Smooth muscle cell (in vitro differentiated cells): ENCODE measurements at regions not wholly inside any gene's neighbourhood (a gene's known extent, or its start where the extent isn't known, plus 50 kb on each side); places are given as distances from the start of the nearest gene placed in this dataset.

ENCODE experiments used
- DNase-seq: peaks from one replicate; lab custom pipeline; 2025; ENCODE audit not compliant: unreplicated experiment; lab: John Stamatoyannopoulos, UW
- H2AFZ ChIP-seq: fragments of 200-600 bp; sonication (generic); 2 replicates; pipeline ENCODE4 v1.6.0; 2016; ENCODE audit warnings: antibody characterized with exemption, low read depth, mild to moderate bottlenecking
- H3F3A ChIP-seq: fragments of 200-600 bp; sonication (generic); 2 replicates; pipeline ENCODE4 v1.6.0; 2017; ENCODE audit warnings: antibody characterized with exemption, low read depth
- H3K27ac ChIP-seq: fragments of 200-600 bp; sonication (generic); 2 replicates; pipeline ENCODE4 v1.5.1; 2016; ENCODE audit warnings: low read depth, mild to moderate bottlenecking
- H3K27me3 ChIP-seq: fragments of 200-600 bp; sonication (generic); 2 replicates; pipeline ENCODE4 v1.6.1; 2016; ENCODE audit warnings: low read depth, mild to moderate bottlenecking
- H3K36me3 ChIP-seq: fragments of 200-600 bp; sonication (generic); 2 replicates; pipeline ENCODE4 v1.5.1; 2016; ENCODE audit warnings: low read depth
- H3K4me1 ChIP-seq: fragments of 200-600 bp; sonication (generic); 2 replicates; pipeline ENCODE4 v1.5.1; 2016; ENCODE audit warnings: low read depth
- H3K4me2 ChIP-seq: fragments of 200-600 bp; sonication (generic); 2 replicates; pipeline ENCODE4 v1.6.0; 2016; ENCODE audit warnings: mild to moderate bottlenecking
- H3K4me3 ChIP-seq: fragments of 200-600 bp; sonication (generic); 2 replicates; pipeline ENCODE4 v1.5.1; 2016; ENCODE audit warnings: mild to moderate bottlenecking
- H3K79me2 ChIP-seq: fragments of 200-600 bp; sonication (generic); 2 replicates; pipeline ENCODE4 v1.6.0; 2016; ENCODE audit warnings: low read depth, mild to moderate bottlenecking
- H3K9ac ChIP-seq: fragments of 200-600 bp; sonication (generic); 2 replicates; pipeline ENCODE4 v1.6.0; 2016; ENCODE audit warnings: low read depth
- H3K9me3 ChIP-seq: fragments of 200-600 bp; sonication (generic); replicated peaks from 2 replicates; pipeline ENCODE4 v1.5.1; 2016; ENCODE audit warnings: low read depth
- H4K20me1 ChIP-seq: fragments of 200-600 bp; sonication (generic); 2 replicates; pipeline ENCODE4 v1.6.0; 2016; ENCODE audit warnings: low read depth
- CTCF ChIP-seq: fragments of 200-600 bp; sonication (generic); IDR thresholded peaks from 2 replicates; pipeline ENCODE4 v1.5.1; 2017; ENCODE audit warnings: borderline replicate concordance, mild to moderate bottlenecking, antibody characterized with exemption; ENCODE audit not compliant: insufficient read depth, poor library complexity, severe bottlenecking
- WGBS: methylation state at CpG from one replicate; pipeline ENCODE4 v1.1.7; 2016; ENCODE audit warnings: low lambda C conversion rate; 5-methylcytosine and 5-hydroxymethylcytosine counted together

GRCh38 chr1:59029411-59030167 lies 245.7 kb upstream of the JUN start:
- no peaks in the 10 kb centered on the region for H3K79me2 ChIP-seq
- no peak overlapping the region for H3K9ac ChIP-seq
- no peaks in the 10 kb centered on the region for H4K20me1 ChIP-seq
- peak overlapping the region; percentile 63 for H3K27ac ChIP-seq
- 68% methylated on average over 5 of the region's 5 CpGs for WGBS
- H2AFZ ChIP-seq = no peak overlapping the region
- no peak overlapping the region for H3K4me3 ChIP-seq
- peaks cover 8% of the 10 kb centered on the region for H3F3A ChIP-seq
- no peaks in the 10 kb centered on the region for H3K27me3 ChIP-seq
- H3K9me3 ChIP-seq = no peaks in the 10 kb centered on the region
- H3K36me3 ChIP-seq = no peaks in the 10 kb centered on the region
- H3K4me2 ChIP-seq = no peak overlapping the region
- DNase-seq = no peak
- H3K4me1 ChIP-seq = no peaks in the 10 kb centered on the region
- TF ChIP-seq CTCF = no peak

- no peaks in the 10 kb centered on the region for H3K79me2 ChIP-seq
- no peak overlapping the region for H3K27ac ChIP-seq
- H2AFZ ChIP-seq = no peak overlapping the region
- no peaks in the 10 kb centered on the region for H3F3A ChIP-seq
- TF ChIP-seq CTCF = no peak
- H3K4me3 ChIP-seq = no peak overlapping the region
- no peak overlapping the region for H3K4me2 ChIP-seq
- no peak overlapping the region for H3K9ac ChIP-seq
- H4K20me1 ChIP-seq = no peaks in the 10 kb centered on the region
- no peak for DNase-seq
- H3K27me3 ChIP-seq = no peaks in the 10 kb centered on the region
- H3K4me1 ChIP-seq = no peaks in the 10 kb centered on the region
- H3K9me3 ChIP-seq = no peaks in the 10 kb centered on the region
- WGBS = 94% methylated on average over 2 of the region's 2 CpGs
- no peaks in the 10 kb centered on the region for H3K36me3 ChIP-seq
Observed at GRCh38 chr1:59032228-59032627, 248.4 kb upstream of the JUN start.

GRCh38 chr1:59033761-59034160 lies 249.9 kb upstream of the JUN start:
- no peak overlapping the region for H3K4me2 ChIP-seq
- H3K27ac ChIP-seq = no peak overlapping the region
- no peak for DNase-seq
- no peak overlapping the region for H3K9ac ChIP-seq
- no peaks in the 10 kb centered on the region for H3F3A ChIP-seq
- H3K36me3 ChIP-seq = no peaks in the 10 kb centered on the region
- no peaks in the 10 kb centered on the region for H3K9me3 ChIP-seq
- H3K4me3 ChIP-seq = no peak overlapping the region
- no peaks in the 10 kb centered on the region for H3K4me1 ChIP-seq
- 93% methylated on average over 4 of the region's 4 CpGs for WGBS
- TF ChIP-seq CTCF = no peak
- no peaks in the 10 kb centered on the region for H3K27me3 ChIP-seq
- no peaks in the 10 kb centered on the region for H3K79me2 ChIP-seq
- H2AFZ ChIP-seq = no peak overlapping the region
- no peaks in the 10 kb centered on the region for H4K20me1 ChIP-seq

- Histone ChIP-seq H3K36me3 (no peaks in the 10 kb centered on the region), H3K4me3 (no peak overlapping the region), H3K79me2 (no peaks in the 10 kb centered on the region), H3K27ac (no peak overlapping the region), H3K4me2 (no peak overlapping the region), H3F3A (no peaks in the 10 kb centered on the region), H3K27me3 (no peaks in the 10 kb centered on the region), H3K4me1 (no peaks in the 10 kb centered on the region), H3K9me3 (no peaks in the 10 kb centered on the region), H3K9ac (no peak overlapping the region), H4K20me1 (no peaks in the 10 kb centered on the region), H2AFZ (no peak overlapping the region)
- DNase-seq = no peak
- WGBS = 85% methylated on average over 10 of the region's 10 CpGs
- TF ChIP-seq CTCF = no peak
Observed at GRCh38 chr1:59034925-59035324, 251.1 kb upstream of the JUN start.
